CD4-positive, CD25-positive, alpha-beta regulatory T cell (primary cell): ENCODE measurements at regions not wholly inside any gene's neighbourhood (a gene's known extent, or its start where the extent isn't known, plus 50 kb on each side); places are given as distances from the start of the nearest gene placed in this dataset.

Experiments used
- ATAC-seq, 2 donors: fragments of 150-1000 bp; cut with Tn5 transposase; one replicate each; pipeline ENCODE4 v1.10.0; 2021; ENCODE audit warnings: low read depth in 2 of 2, moderate number of reproducible peaks in 2 of 2, moderate library complexity in 1 of 2
- DNase-seq, 3 donors: peaks; one replicate each; pipeline versions ENCODE4 v3.0.0 to v3.0.0-alpha.2; 2012 to 2022; ENCODE audit warnings: mixed read lengths in 1 of 3
- H3K27ac ChIP-seq: one replicate; pipeline ENCODE4 v1.7.0; 2013; ENCODE audit warnings: mild to moderate bottlenecking, low read length; ENCODE audit not compliant: insufficient read depth, poor library complexity, severe bottlenecking
- H3K27me3 ChIP-seq: one replicate; pipeline ENCODE4 v1.7.0; 2013; ENCODE audit warnings: low read length; ENCODE audit not compliant: control insufficient read depth, insufficient read depth
- H3K36me3 ChIP-seq: one replicate; pipeline ENCODE4 v1.7.0; 2013; ENCODE audit warnings: mild to moderate bottlenecking, low read length, moderate library complexity; ENCODE audit not compliant: control insufficient read depth, insufficient read depth
- H3K4me1 ChIP-seq: 2 replicates; pipeline ENCODE4 v1.7.0; 2013; ENCODE audit warnings: mild to moderate bottlenecking, low read length; ENCODE audit not compliant: insufficient read depth, control insufficient read depth, poor library complexity, severe bottlenecking
- H3K4me3 ChIP-seq: one replicate; pipeline ENCODE4 v1.7.0; 2013; ENCODE audit warnings: low read depth, mild to moderate bottlenecking, low read length, moderate library complexity
- H3K9me3 ChIP-seq, 2 experiments: 1 replicate in 1 of 2; 2 replicates in 1 of 2; pipeline ENCODE4 v1.7.0; 2013; ENCODE audit warnings: low read length in 2 of 2, mild to moderate bottlenecking in 1 of 2, moderate library complexity in 1 of 2; ENCODE audit not compliant: control insufficient read depth in 2 of 2
- H3K27ac Mint-ChIP-seq, 3 donors: one replicate each; pipeline ENCODE4 v1.8.0; 2020 to 2022; ENCODE audit warnings: mild to moderate bottlenecking in 3 of 3, mixed read lengths in 3 of 3, moderate library complexity in 2 of 3
- H3K27me3 Mint-ChIP-seq: one replicate; pipeline ENCODE4 v1.8.0; 2022; ENCODE audit warnings: mild to moderate bottlenecking, mixed read lengths
- H3K36me3 Mint-ChIP-seq: one replicate; pipeline ENCODE4 v1.8.0; 2020; ENCODE audit warnings: mixed read lengths
- H3K4me1 Mint-ChIP-seq, 4 donors: one replicate each; pipeline ENCODE4 v1.8.0; 2020 to 2022; ENCODE audit warnings: mixed read lengths in 4 of 4, mild to moderate bottlenecking in 1 of 4
- H3K4me3 Mint-ChIP-seq, 4 donors: one replicate each; pipeline ENCODE4 v1.8.0; 2020 to 2022; ENCODE audit warnings: mild to moderate bottlenecking in 4 of 4, mixed read lengths in 4 of 4, moderate library complexity in 3 of 4
- H3K9me3 Mint-ChIP-seq, 7 donors: one replicate each; pipeline ENCODE4 v1.8.0; 2020 to 2022; ENCODE audit warnings: mixed read lengths in 7 of 7, mild to moderate bottlenecking in 3 of 7, moderate library complexity in 2 of 7

DNA sequence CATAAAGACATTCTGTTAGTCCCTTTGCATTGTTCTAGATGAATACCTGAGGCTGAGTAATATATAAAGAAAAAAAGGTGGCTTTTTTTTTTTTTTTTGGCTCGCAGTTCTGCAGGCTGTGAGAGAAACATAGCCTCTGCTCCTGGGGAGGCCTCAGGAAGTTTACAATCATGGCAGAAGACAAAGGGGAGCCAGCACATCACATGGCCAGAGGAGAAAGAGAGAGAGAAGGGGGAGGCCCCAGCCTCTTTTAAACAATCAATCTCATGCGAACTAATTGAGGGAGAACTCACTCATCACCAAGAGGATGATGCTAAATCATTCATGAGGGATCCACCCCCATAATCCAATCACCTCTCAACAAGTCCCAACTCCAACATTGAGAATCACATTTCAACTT lies 364.0 kb upstream of the EPHA5 start:
- peaks cover 2 to 12% (median 6%) of the 10 kb centered on the region in 7 donors for H3K9me3 Mint-ChIP-seq
- no peaks in the 10 kb centered on the region for H3K27me3 Mint-ChIP-seq
- no peak for ATAC-seq
- no peaks in the 10 kb centered on the region for H3K27me3 ChIP-seq
- H3K4me3 ChIP-seq, result no peak overlapping the region
- H3K4me3 Mint-ChIP-seq, result no peak overlapping the region
- H3K4me1 Mint-ChIP-seq, result no peaks in the 10 kb centered on the region
- H3K9me3 ChIP-seq, result no peaks in the 10 kb centered on the region
- H3K4me1 ChIP-seq, result no peaks in the 10 kb centered on the region
- no peak overlapping the region for H3K27ac Mint-ChIP-seq
- no peak for DNase-seq
- no peaks in the 10 kb centered on the region for H3K36me3 ChIP-seq
- no peaks in the 10 kb centered on the region for H3K36me3 Mint-ChIP-seq
- H3K27ac ChIP-seq, result no peak overlapping the region

DNA sequence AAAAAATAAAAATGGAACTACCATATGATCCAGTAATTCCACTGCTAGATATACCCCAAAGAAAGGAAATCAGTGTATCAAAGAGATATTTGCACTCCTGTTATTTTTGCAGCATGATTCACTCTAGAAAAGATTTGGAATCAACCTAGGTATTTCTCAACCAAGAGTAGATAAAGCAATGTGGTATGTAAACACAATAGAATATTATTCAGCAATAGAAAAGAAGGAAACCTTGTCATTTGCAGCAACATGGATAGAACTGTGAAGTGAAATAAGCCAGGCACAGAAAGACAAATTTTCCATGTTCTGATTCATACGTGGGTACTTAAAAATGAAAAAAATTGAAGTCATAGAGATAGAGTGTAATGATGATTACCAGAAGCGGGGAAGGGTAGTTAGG lies 362.3 kb upstream of the EPHA5 start:
- Mint-ChIP-seq H3K4me3 (no peak overlapping the region), H3K9me3 (peaks cover 3 to 11% (median 7%) of the 10 kb centered on the region in 7 donors), H3K27ac (no peak overlapping the region), H3K27me3 (no peaks in the 10 kb centered on the region), H3K36me3 (no peaks in the 10 kb centered on the region), H3K4me1 (no peaks in the 10 kb centered on the region)
- Histone ChIP-seq H3K27me3 (no peaks in the 10 kb centered on the region), H3K27ac (no peak overlapping the region), H3K4me3 (no peak overlapping the region), H3K36me3 (no peaks in the 10 kb centered on the region), H3K9me3 (peaks cover 0 to 3% of the 10 kb centered on the region in 2 experiments), H3K4me1 (no peaks in the 10 kb centered on the region)
- no peak for ATAC-seq
- no peak for DNase-seq

DNA sequence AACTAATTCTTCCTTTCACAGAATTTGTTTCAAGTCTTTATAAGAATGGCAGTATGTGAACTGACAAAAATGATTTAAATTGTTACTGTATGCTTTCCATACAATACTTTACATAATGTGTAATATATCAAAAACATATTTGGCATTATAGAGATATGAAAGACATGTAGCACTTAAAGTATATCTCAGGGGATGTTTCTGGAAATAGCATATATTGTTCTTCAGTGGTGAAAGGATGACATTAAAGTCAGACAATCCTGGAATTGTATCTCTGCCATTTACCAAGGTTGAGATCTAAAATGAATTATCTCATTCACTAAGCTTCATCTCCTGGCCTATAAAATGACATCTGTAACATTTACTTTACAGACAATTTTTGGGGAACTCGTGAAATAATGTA lies 358.4 kb upstream of the EPHA5 start:
- H3K4me3 Mint-ChIP-seq, result no peak overlapping the region
- H3K27ac Mint-ChIP-seq, result no peak overlapping the region
- Histone ChIP-seq H3K9me3 (peaks cover 0 to 3% of the 10 kb centered on the region in 2 experiments), H3K27ac (no peak overlapping the region), H3K4me1 (no peaks in the 10 kb centered on the region), H3K36me3 (no peaks in the 10 kb centered on the region), H3K27me3 (no peaks in the 10 kb centered on the region), H3K4me3 (no peak overlapping the region)
- ATAC-seq (no peak), DNase-seq (no peak)
- H3K4me1 Mint-ChIP-seq, result peaks cover 0 to 5% (median 0%) of the 10 kb centered on the region in 4 donors
- no peaks in the 10 kb centered on the region for H3K36me3 Mint-ChIP-seq
- H3K27me3 Mint-ChIP-seq, result no peaks in the 10 kb centered on the region
- peaks cover 2 to 25% (median 7%) of the 10 kb centered on the region in 7 donors for H3K9me3 Mint-ChIP-seq

DNA sequence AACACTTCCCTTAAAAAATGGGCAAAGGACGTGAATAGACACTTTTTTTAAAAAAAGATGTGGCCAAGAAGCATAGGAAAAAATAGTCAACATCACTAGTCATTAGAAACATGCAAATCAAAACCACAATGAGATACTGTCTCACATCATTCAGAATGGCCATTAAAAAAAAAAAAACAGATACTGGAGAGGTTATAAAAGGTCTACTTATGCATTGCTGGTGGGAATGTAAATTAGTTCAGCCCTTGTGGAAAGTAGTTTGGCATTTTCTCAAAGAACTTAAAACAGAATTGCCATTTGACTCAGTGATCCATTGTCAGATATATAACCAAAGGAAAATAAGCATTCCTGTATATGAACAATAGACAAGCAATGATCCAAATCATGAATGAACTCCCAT lies 352.8 kb upstream of the EPHA5 start:
- ATAC-seq (no peak), DNase-seq (no peak)
- H3K4me3 Mint-ChIP-seq, result no peak overlapping the region
- Histone ChIP-seq H3K4me3 (no peak overlapping the region), H3K27ac (no peak overlapping the region), H3K36me3 (no peaks in the 10 kb centered on the region), H3K27me3 (no peaks in the 10 kb centered on the region), H3K4me1 (no peaks in the 10 kb centered on the region), H3K9me3 (peaks cover 0 to 5% of the 10 kb centered on the region in 2 experiments)
- H3K4me1 Mint-ChIP-seq, result peaks cover 0 to 5% (median 0%) of the 10 kb centered on the region in 4 donors
- no peaks in the 10 kb centered on the region for H3K36me3 Mint-ChIP-seq
- H3K9me3 Mint-ChIP-seq, result peaks cover 6 to 56% (median 16%) of the 10 kb centered on the region in 7 donors
- H3K27me3 Mint-ChIP-seq, result no peaks in the 10 kb centered on the region
- H3K27ac Mint-ChIP-seq, result no peak overlapping the region

DNA sequence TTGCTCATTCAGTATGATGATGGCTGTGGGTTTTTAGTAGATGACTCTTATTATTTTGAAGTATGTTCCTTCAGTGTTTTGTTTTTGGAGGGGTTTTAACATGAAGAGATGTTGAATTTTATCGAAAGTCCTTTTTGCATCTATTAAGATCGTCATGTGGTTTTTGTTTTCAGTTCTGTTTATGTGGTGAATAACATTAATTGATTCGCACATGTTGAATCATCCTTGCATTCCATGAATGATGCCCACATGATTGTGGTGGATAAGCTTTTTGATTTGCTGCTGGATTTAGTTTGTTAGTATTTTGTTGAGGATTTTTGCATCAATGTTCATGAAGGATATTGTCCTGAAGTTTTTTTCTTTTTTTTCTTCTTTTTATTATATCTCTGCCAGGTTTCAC lies 347.4 kb upstream of the EPHA5 start:
- Histone ChIP-seq H3K4me3 (no peak overlapping the region), H3K27me3 (no peaks in the 10 kb centered on the region), H3K4me1 (no peaks in the 10 kb centered on the region), H3K36me3 (no peaks in the 10 kb centered on the region), H3K9me3 (peaks cover 4 to 18% of the 10 kb centered on the region in 2 experiments), H3K27ac (no peak overlapping the region)
- H3K9me3 Mint-ChIP-seq, result peaks cover 2 to 60% (median 14%) of the 10 kb centered on the region in 7 donors
- DNase-seq, result no peak
- H3K27ac Mint-ChIP-seq, result no peak overlapping the region
- no peak overlapping the region for H3K4me3 Mint-ChIP-seq
- H3K27me3 Mint-ChIP-seq, result no peaks in the 10 kb centered on the region
- no peak for ATAC-seq
- no peaks in the 10 kb centered on the region for H3K4me1 Mint-ChIP-seq
- no peaks in the 10 kb centered on the region for H3K36me3 Mint-ChIP-seq

DNA sequence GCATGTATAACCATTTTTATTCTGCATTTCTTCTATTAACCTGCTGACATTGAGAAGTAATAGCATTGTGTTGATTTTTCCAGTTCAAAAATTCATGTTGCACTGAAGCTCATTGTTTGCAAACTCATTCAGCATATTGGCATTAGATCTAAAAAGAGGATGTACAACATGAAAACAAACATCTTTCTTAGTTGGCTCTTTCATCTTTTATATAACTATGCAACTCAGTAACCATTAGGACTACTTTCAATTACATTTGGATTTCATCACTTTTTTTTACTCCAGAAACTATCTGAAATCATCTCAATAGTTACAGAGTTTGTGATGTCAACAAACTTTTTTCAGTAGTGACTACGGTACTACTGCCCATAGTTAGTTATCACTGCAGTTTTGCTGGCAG lies 346.0 kb upstream of the EPHA5 start:
- Mint-ChIP-seq H3K27ac (no peak overlapping the region), H3K36me3 (no peaks in the 10 kb centered on the region), H3K27me3 (no peaks in the 10 kb centered on the region), H3K4me1 (no peaks in the 10 kb centered on the region), H3K9me3 (peaks cover 2 to 63% (median 15%) of the 10 kb centered on the region in 7 donors), H3K4me3 (no peak overlapping the region)
- DNase-seq, result no peak
- no peak for ATAC-seq
- Histone ChIP-seq H3K27me3 (no peaks in the 10 kb centered on the region), H3K4me1 (no peaks in the 10 kb centered on the region), H3K4me3 (no peak overlapping the region), H3K27ac (no peak overlapping the region), H3K9me3 (peaks cover 4 to 12% of the 10 kb centered on the region in 2 experiments), H3K36me3 (no peaks in the 10 kb centered on the region)

DNA sequence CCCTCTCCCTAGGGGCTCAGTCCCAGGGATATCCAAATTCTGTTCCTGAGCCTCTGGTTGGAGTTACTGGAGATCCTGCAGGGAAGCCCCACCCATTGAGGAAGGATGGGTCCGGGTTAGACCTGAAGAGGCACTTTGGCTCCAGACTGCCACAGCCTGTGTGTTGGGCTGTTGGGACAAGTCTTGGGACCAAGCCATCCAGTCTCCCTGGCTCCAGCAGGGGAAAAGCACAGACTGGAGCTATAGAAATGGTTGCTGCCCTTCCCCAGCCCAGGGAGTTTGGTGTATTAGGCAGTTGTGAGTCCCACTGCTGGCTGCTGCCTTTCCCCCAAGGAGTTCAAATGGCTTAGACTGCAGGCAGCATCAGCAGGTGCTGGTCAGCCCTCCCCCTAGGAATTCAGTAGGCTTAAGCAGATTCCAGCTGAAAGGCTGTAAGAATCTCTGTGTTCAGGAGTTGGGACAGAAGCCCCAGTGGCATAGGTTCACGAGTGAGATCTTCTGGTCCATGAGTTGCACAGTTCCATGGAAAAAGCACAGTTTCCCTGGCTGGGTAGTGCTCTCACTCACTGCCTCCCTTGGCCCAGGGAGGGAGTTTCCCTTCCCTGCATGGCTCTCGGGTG lies 344.0 kb upstream of the EPHA5 start:
- DNase-seq, result no peak

DNA sequence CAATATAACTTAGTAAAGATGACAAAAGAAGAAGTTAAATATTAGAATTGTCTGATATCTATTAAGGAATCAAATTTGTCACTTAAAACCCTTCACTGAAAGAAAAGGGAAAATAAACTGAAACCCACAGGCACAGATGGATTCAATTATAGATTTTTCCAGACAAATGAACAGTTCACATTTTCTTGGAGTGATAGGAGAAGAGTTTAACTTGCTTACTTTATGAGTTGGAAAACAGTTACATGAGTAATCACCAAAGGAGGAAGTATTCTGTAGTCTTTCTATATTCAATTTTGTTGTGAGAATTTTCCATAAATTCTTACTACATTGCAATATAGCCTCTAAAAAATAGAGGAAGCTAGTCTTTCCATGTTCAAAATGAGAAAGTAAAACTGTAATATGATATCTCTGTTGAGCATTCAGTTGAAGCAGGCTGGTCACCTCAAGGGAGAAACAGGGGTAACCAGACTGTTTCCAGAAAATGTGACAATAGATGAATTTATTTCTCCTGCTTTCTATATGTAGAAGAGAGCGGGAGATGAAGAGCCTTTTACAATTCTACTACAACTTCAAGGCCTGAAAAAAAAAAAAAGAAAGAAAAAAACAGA lies 330.3 kb upstream of the EPHA5 start:
- no peak overlapping the region for H3K27ac ChIP-seq
- no peaks in the 10 kb centered on the region for H3K36me3 ChIP-seq
- peaks cover 0 to 14% (median 7%) of the 10 kb centered on the region in 7 donors for H3K9me3 Mint-ChIP-seq
- H3K4me3 ChIP-seq, result no peak overlapping the region
- H3K27ac Mint-ChIP-seq, result no peak overlapping the region
- DNase-seq (no peak), ATAC-seq (no peak)
- H3K9me3 ChIP-seq, result no peaks in the 10 kb centered on the region
- H3K4me1 Mint-ChIP-seq, result no peaks in the 10 kb centered on the region
- no peaks in the 10 kb centered on the region for H3K4me1 ChIP-seq
- no peak overlapping the region for H3K4me3 Mint-ChIP-seq
- no peaks in the 10 kb centered on the region for H3K27me3 Mint-ChIP-seq
- no peaks in the 10 kb centered on the region for H3K36me3 Mint-ChIP-seq
- H3K27me3 ChIP-seq, result no peaks in the 10 kb centered on the region

More for the DNA sequence above, 344.0 kb upstream of the EPHA5 start:
- no peak for ATAC-seq
- Mint-ChIP-seq H3K9me3 (peaks cover 0 to 62% (median 15%) of the 10 kb centered on the region in 7 donors), H3K27me3 (no peaks in the 10 kb centered on the region), H3K27ac (no peak overlapping the region), H3K4me1 (no peaks in the 10 kb centered on the region), H3K4me3 (no peak overlapping the region), H3K36me3 (no peaks in the 10 kb centered on the region)
- Histone ChIP-seq H3K4me3 (no peak overlapping the region), H3K27me3 (no peaks in the 10 kb centered on the region), H3K36me3 (no peaks in the 10 kb centered on the region), H3K27ac (no peak overlapping the region), H3K9me3 (peaks cover 4 to 12% of the 10 kb centered on the region in 2 experiments), H3K4me1 (no peaks in the 10 kb centered on the region)
